ENCODE measurements at regions not wholly inside any gene's neighbourhood (a gene's known extent, or its start where the extent isn't known, plus 50 kb on each side); places are given as distances from the start of the nearest gene placed in this dataset.

DNA sequence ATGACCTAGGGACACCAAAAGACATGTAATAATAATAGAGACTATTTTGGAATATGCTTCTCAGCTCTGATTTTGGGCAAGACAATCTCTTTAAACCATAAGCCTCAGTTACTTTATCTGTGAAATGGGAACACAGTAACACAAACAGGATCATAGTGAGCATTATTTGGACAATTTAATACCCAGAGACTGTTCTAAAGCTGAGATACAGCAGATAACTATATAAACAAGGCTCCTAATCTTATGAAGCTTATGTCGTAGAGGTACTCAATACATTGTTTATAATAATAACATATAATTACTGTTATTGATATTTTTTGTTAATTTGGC, 250.8 kb downstream of the SEC61B start:
- WGBS, 2 donors = 95 to 99% methylated on average over 1 of the region's 1 CpG
- Histone ChIP-seq H3K27ac (no peak overlapping the region), H3K4me3 (replicated peaks in 1 of 3) (no peak overlapping the region), H3K4me1 (no peaks in the 10 kb centered on the region), H3K27me3 (no peaks in the 10 kb centered on the region), H3K9me3 (no peaks in the 10 kb centered on the region), H3K36me3 (no peaks in the 10 kb centered on the region)
- no peak for DNase-seq
- intact Hi-C loops (cut with DNase I) = no loop called here
- TF ChIP-seq, protein P1, sequence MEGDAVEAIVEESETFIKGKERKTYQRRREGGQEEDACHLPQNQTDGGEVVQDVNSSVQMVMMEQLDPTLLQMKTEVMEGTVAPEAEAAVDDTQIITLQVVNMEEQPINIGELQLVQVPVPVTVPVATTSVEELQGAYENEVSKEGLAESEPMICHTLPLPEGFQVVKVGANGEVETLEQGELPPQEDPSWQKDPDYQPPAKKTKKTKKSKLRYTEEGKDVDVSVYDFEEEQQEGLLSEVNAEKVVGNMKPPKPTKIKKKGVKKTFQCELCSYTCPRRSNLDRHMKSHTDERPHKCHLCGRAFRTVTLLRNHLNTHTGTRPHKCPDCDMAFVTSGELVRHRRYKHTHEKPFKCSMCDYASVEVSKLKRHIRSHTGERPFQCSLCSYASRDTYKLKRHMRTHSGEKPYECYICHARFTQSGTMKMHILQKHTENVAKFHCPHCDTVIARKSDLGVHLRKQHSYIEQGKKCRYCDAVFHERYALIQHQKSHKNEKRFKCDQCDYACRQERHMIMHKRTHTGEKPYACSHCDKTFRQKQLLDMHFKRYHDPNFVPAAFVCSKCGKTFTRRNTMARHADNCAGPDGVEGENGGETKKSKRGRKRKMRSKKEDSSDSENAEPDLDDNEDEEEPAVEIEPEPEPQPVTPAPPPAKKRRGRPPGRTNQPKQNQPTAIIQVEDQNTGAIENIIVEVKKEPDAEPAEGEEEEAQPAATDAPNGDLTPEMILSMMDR (IDR thresholded peaks at IDR 0.05) = no peak
- TF ChIP-seq POLR2A (IDR thresholded peaks at IDR 0.05) = no peak

DNA sequence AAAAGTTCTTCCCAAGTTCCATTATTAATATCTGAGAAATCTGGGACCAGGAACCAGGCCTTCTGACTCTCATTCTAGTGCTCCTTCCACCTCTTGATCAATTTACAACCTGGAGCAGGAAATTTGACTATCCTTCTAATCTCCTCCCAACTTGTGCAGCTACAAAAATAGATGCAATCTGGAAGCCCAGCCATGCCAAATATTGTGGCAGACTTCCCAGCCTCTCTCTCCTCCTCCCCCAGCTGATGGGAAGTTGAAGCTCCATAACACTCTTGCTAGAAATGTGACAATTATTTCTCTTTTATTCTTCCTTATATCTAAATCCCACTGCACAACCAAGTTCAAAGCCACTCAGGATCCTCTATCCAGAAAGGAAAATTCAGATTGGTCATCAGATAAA, 252.1 kb downstream of the SEC61B start:
- TF ChIP-seq, protein P1 (IDR thresholded peaks at IDR 0.05) = no peak
- TF ChIP-seq POLR2A (IDR thresholded peaks at IDR 0.05) = no peak
- Histone ChIP-seq H3K27ac (no peak overlapping the region), H3K4me3 (replicated peaks in 1 of 3) (no peak overlapping the region), H3K36me3 (no peaks in the 10 kb centered on the region), H3K9me3 (no peaks in the 10 kb centered on the region), H3K27me3 (no peaks in the 10 kb centered on the region), H3K4me1 (no peaks in the 10 kb centered on the region)
- intact Hi-C loops (cut with DNase I) = no loop called here
- no peak for DNase-seq

DNA sequence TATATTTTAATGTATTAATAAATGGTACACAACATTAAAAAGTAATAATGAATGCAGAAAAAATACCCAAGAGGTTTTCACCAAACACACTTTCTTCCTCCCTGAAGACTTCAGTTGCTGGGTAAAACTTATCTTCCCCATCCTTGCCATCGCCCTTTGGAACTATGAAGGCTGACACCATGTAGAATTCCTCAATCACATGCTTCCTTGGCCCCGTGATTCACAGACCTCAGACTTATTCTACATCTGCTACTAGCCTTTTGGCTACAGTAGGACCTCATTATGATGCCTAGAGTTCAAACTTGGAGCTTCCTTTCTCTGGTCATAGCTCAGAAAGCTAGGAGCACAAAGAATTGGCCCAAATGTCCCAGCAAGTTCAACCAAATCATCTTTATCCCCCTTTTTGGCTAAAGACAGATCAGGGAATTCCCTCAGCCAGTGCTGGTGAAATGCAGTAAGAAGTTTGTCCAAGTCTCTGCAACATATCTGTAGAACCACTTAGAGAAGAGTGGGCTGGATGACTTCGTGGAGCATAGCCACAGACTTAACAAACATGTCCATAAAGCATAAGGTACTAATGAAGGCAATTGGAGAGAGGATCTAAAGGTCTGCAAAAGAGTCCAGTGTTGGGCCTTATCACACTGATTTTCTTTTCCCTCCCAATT, 253.5 kb downstream of the SEC61B start:
- Histone ChIP-seq H3K4me1 (no peaks in the 10 kb centered on the region), H3K9me3 (no peaks in the 10 kb centered on the region), H3K36me3 (no peaks in the 10 kb centered on the region), H3K27me3 (no peaks in the 10 kb centered on the region), H3K27ac (no peak overlapping the region), H3K4me3 (replicated peaks in 1 of 3) (no peak overlapping the region)
- TF ChIP-seq, protein P1 (IDR thresholded peaks at IDR 0.05) = no peak
- TF ChIP-seq POLR2A (IDR thresholded peaks at IDR 0.05) = no peak
- intact Hi-C loops (cut with DNase I) = no loop called here
- 64% methylated on average over 3 of the region's 3 CpGs for WGBS, 2 donors
- no peak for DNase-seq

DNA sequence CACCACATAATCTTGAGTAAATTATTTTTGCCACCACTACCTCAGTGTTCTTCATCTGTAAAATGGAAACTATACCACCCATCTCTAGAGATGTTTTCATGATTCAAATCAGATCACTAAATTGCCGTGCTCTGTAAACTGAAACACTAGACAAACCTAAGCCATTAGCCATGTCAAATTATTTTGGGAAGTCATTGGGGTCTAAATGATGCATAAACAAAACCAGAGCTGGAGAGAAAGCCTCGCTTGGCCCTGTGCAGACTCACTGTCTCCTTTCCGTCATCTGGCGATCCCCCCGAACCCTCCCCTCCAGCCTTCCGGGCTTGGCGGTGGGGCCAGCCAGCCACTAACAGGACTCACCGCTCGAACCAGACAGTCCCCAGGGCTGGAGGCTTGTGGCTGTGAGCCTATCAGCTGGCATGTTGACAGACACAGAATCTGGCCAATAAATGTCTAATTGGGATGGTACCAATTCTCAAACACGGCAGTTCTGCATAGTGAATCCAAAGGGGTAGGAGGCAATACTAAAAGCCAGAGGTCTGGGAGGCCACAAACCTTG, 256.5 kb downstream of the SEC61B start:
- WGBS, 2 donors = 74 to 76% methylated on average over 10 of the region's 10 CpGs
- no peak for DNase-seq
- H3K27me3 ChIP-seq = no peaks in the 10 kb centered on the region
- no peaks in the 10 kb centered on the region for H3K4me1 ChIP-seq
- no peak overlapping the region for H3K27ac ChIP-seq
- no peaks in the 10 kb centered on the region for H3K9me3 ChIP-seq
- TF ChIP-seq, protein P1 (IDR thresholded peaks at IDR 0.05) = no peak
- no peak for TF ChIP-seq POLR2A (IDR thresholded peaks at IDR 0.05)
- H3K36me3 ChIP-seq = no peaks in the 10 kb centered on the region
- intact Hi-C loops (cut with DNase I) = no loop called here
- no peak overlapping the region for H3K4me3 ChIP-seq (replicated peaks in 1 of 3)

DNA sequence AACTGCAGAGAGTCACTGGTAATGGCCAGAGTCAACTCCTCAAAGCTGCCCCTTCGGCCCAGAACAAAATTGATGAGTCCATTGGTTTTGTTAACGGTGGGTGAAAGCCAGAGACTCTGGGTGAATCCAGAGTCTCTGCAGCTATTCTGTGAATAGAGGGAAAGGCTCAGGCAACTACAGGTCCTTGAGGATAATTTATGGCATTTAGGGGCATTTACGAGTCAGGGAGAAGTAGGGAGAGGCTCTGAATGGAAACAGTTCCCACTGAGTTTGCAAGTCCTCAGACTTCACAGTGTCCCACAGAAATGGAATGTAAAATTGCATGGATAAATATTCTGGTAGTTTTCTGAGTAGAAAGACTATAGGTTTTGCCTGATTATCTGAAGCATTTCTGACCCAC, 257.8 kb downstream of the SEC61B start:
- 91 to 95% methylated on average over 3 of the region's 3 CpGs for WGBS, 2 donors
- TF ChIP-seq, protein P1 (IDR thresholded peaks at IDR 0.05) = no peak
- no peak for TF ChIP-seq POLR2A (IDR thresholded peaks at IDR 0.05)
- DNase-seq = no peak
- no peak overlapping the region for H3K4me3 ChIP-seq (replicated peaks in 1 of 3)
- no peaks in the 10 kb centered on the region for H3K36me3 ChIP-seq
- no peaks in the 10 kb centered on the region for H3K9me3 ChIP-seq
- intact Hi-C loops (cut with DNase I) = no loop called here
- peaks cover under 1 to 1% of the 10 kb centered on the region in 2 donors for H3K4me1 ChIP-seq
- no peaks in the 10 kb centered on the region for H3K27me3 ChIP-seq
- H3K27ac ChIP-seq = no peak overlapping the region

Data from thyroid gland (tissue), 4 donors.